WTC11 (cell line): ENCODE measurements at regions not wholly inside any gene's neighbourhood (a gene's known extent, or its start where the extent isn't known, plus 50 kb on each side); places are given as distances from the start of the nearest gene placed in this dataset.

Experiments used
- ATAC-seq: fragments of 200-7000 bp; cut with Tn5 transposase; 2 replicates; pipeline ENCODE4 v1.10.0; 2021; ENCODE audit warnings: mild to moderate bottlenecking, moderate library complexity
- CTCF ChIA-PET: fragments of 300-600 bp; sonication (Branson Sonifier 250); formaldehyde crosslinking; loops from one replicate; lab custom pipeline; 2021; ENCODE audit warnings: antibody characterized with exemption; lab: Charles Lee
- POLR2A ChIA-PET: fragments of 350-600 bp; sonication (Branson Sonifier 250); formaldehyde crosslinking; loops from one replicate; lab custom pipeline; 2021; ENCODE audit warnings: antibody characterized with exemption; lab: Charles Lee
- DNase-seq: peaks from one replicate; pipeline ENCODE4 v3.0.0; 2021; ENCODE audit warnings: low spot score
- H3K27ac Mint-ChIP-seq: 2 replicates; pipeline ENCODE4 v1.8.0; 2021; ENCODE audit warnings: mixed read lengths
- H3K27me3 Mint-ChIP-seq: 2 replicates; pipeline ENCODE4 v1.8.0; 2021; ENCODE audit warnings: low read depth, mild to moderate bottlenecking, moderate library complexity, mixed read lengths
- H3K36me3 Mint-ChIP-seq: 2 replicates; pipeline ENCODE4 v1.8.0; 2021; ENCODE audit warnings: mixed read lengths
- H3K4me1 Mint-ChIP-seq: 2 replicates; pipeline ENCODE4 v1.8.0; 2022; ENCODE audit warnings: mixed read lengths
- H3K4me3 Mint-ChIP-seq: 2 replicates; pipeline ENCODE4 v1.8.0; 2021; ENCODE audit warnings: mild to moderate bottlenecking, moderate library complexity, mixed read lengths
- H3K9me3 Mint-ChIP-seq: 2 replicates; pipeline ENCODE4 v1.8.0; 2021; ENCODE audit warnings: mixed read lengths
- AFF4 ChIP-seq: sonication (generic); formaldehyde crosslinking; IDR thresholded peaks from 2 replicates; pipeline ENCODE4 v1.8.1; 2023; ENCODE audit warnings: mild to moderate bottlenecking, missing genetic modification reagents, borderline replicate concordance
- ATF6 ChIP-seq: sonication (generic); formaldehyde crosslinking; IDR thresholded peaks from 2 replicates; pipeline ENCODE4 v1.8.1; 2023; ENCODE audit warnings: mild to moderate bottlenecking, missing genetic modification reagents
- CREB1 ChIP-seq: sonication (generic); formaldehyde crosslinking; IDR thresholded peaks from 2 replicates; pipeline ENCODE4 v1.8.0; 2023; ENCODE audit warnings: mild to moderate bottlenecking, missing genetic modification reagents
- E2F1 ChIP-seq: sonication (generic); formaldehyde crosslinking; IDR thresholded peaks from 2 replicates; pipeline ENCODE4 v1.8.0; 2022; ENCODE audit warnings: mild to moderate bottlenecking, missing genetic modification reagents
- E2F4 ChIP-seq: sonication (generic); formaldehyde crosslinking; IDR thresholded peaks from 2 replicates; pipeline ENCODE4 v1.8.1; 2022; ENCODE audit warnings: low read depth, mild to moderate bottlenecking, moderate library complexity, missing genetic modification reagents, borderline replicate concordance
- FOXJ3 ChIP-seq: sonication (generic); formaldehyde crosslinking; IDR thresholded peaks from 2 replicates; pipeline ENCODE4 v1.9.0; 2021; ENCODE audit warnings: missing genetic modification reagents, mild to moderate bottlenecking, borderline replicate concordance
- NFE2L1 ChIP-seq: sonication (generic); formaldehyde crosslinking; IDR thresholded peaks from 2 replicates; pipeline ENCODE4 v1.8.1; 2023; ENCODE audit warnings: missing genetic modification reagents
- NR2C2 ChIP-seq: sonication (generic); formaldehyde crosslinking; IDR thresholded peaks from 2 replicates; pipeline ENCODE4 v1.8.0; 2022; ENCODE audit warnings: mild to moderate bottlenecking, missing genetic modification reagents
- NR3C1 ChIP-seq: sonication (generic); formaldehyde crosslinking; conservative IDR thresholded peaks from 2 replicates; pipeline ENCODE4 v1.8.1; 2023; ENCODE audit warnings: low read depth, mild to moderate bottlenecking, missing genetic modification reagents
- PRRX2 ChIP-seq: fragments of 250-450 bp; sonication (Bioruptor Pico); IDR thresholded peaks from 2 replicates; pipeline ENCODE4 v1.8.0; 2021; ENCODE audit warnings: mild to moderate bottlenecking
- SMAD3 ChIP-seq: sonication (generic); formaldehyde crosslinking; IDR thresholded peaks from 2 replicates; pipeline ENCODE4 v1.8.0; 2022; ENCODE audit warnings: missing genetic modification reagents, mild to moderate bottlenecking, borderline replicate concordance
- SP1 ChIP-seq: sonication (generic); formaldehyde crosslinking; conservative IDR thresholded peaks from 2 replicates; pipeline ENCODE4 v1.8.1; 2022; ENCODE audit warnings: missing genetic modification reagents
- USF2 ChIP-seq: sonication (generic); formaldehyde crosslinking; IDR thresholded peaks from 2 replicates; pipeline ENCODE4 v1.8.1; 2023; ENCODE audit warnings: mild to moderate bottlenecking, missing genetic modification reagents, moderate library complexity
- ZMAT4 ChIP-seq: fragments of 250-450 bp; sonication (Bioruptor Pico); IDR thresholded peaks from 2 replicates; pipeline ENCODE4 v1.9.0; 2021; ENCODE audit warnings: mild to moderate bottlenecking
- ZNF219 ChIP-seq: sonication (generic); formaldehyde crosslinking; IDR thresholded peaks from 2 replicates; pipeline ENCODE4 v1.8.0; 2023; ENCODE audit warnings: missing genetic modification reagents, mild to moderate bottlenecking, borderline replicate concordance
- ZNF317 ChIP-seq: sonication (generic); formaldehyde crosslinking; IDR thresholded peaks from 2 replicates; pipeline ENCODE4 v1.8.1; 2023; ENCODE audit warnings: low read depth, mild to moderate bottlenecking, moderate library complexity, missing genetic modification reagents, borderline replicate concordance
- ZNF671 ChIP-seq: fragments of 250-450 bp; sonication (Bioruptor Pico); IDR thresholded peaks from 2 replicates; pipeline ENCODE4 v1.8.0; 2021; ENCODE audit warnings: mild to moderate bottlenecking

- TF ChIP-seq USF2 (CRISPR knock-in tag), result no peak
- TF ChIP-seq E2F4 (CRISPR knock-in tag), result no peak
These were observed 103.4 kb upstream of the ESRRG start (continued) for GRCh38 chr1:216826646-216827045.

- ATAC-seq (no peak), DNase-seq (no peak)
- H3K9me3 Mint-ChIP-seq, result no peaks in the 10 kb centered on the region
- H3K4me3 Mint-ChIP-seq, result no peak overlapping the region
- peaks cover 48% of the 10 kb centered on the region for H3K4me1 Mint-ChIP-seq
- H3K27me3 Mint-ChIP-seq, result peaks cover 5% of the 10 kb centered on the region
- CTCF ChIA-PET, result no interaction called here
- H3K36me3 Mint-ChIP-seq, result no peaks in the 10 kb centered on the region
- POLR2A ChIA-PET, result no interaction called here
- no peak for TF ChIP-seq ZNF671 (CRISPR knock-in tag)
- no peak for TF ChIP-seq AFF4
- TF ChIP-seq, all 79 proteins: peak for 0
- H3K27ac Mint-ChIP-seq, result no peak overlapping the region
These were observed 103.0 kb upstream of the ESRRG start for GRCh38 chr1:216826214-216826613.

- Mint-ChIP-seq H3K27ac (no peak overlapping the region), H3K36me3 (no peaks in the 10 kb centered on the region), H3K4me3 (no peak overlapping the region), H3K9me3 (no peaks in the 10 kb centered on the region), H3K4me1 (peaks cover 46% of the 10 kb centered on the region), H3K27me3 (peaks cover 5% of the 10 kb centered on the region)
- no peak for DNase-seq
- TF ChIP-seq USF2 (CRISPR knock-in tag) (0 out of 2 replicates have a peak, but pooled peaks have one; percentile 31), SMAD3 (CRISPR knock-in tag) (no peak)
- CTCF ChIA-PET, result no interaction called here
- POLR2A ChIA-PET, result no interaction called here
- ATAC-seq, result no peak
These were observed 102.3 kb upstream of the ESRRG start for GRCh38 chr1:216825557-216825956.

- Mint-ChIP-seq H3K27ac (no peak overlapping the region), H3K4me1 (peaks cover 47% of the 10 kb centered on the region), H3K9me3 (no peaks in the 10 kb centered on the region)
- TF ChIP-seq ATF6 (CRISPR knock-in tag), result no peak
- TF ChIP-seq ZNF219, result no peak
- no peak for TF ChIP-seq NFE2L1
- no peak for TF ChIP-seq E2F1 (CRISPR knock-in tag)
- no peak for TF ChIP-seq ZNF317 (CRISPR knock-in tag)
- no peak for TF ChIP-seq NR3C1 (CRISPR knock-in tag)
- no peak for TF ChIP-seq PRRX2 (CRISPR knock-in tag)
- no peak for TF ChIP-seq ZMAT4 (CRISPR knock-in tag)
- no peak for TF ChIP-seq FOXJ3 (CRISPR knock-in tag)
- no peak for TF ChIP-seq CREB1
- TF ChIP-seq NR2C2 (CRISPR knock-in tag), result no peak
- TF ChIP-seq SP1 (CRISPR knock-in tag), result no peak
- TF ChIP-seq, all 79 proteins: peak for 0
- ATAC-seq (no peak), DNase-seq (no peak)
- ChIA-PET CTCF (no interaction called here), POLR2A (no interaction called here)
- Mint-ChIP-seq H3K36me3 (no peaks in the 10 kb centered on the region), H3K4me3 (no peak overlapping the region), H3K27me3 (peaks cover 5% of the 10 kb centered on the region; the same call in 1 of the 2 replicates)
These were observed 101.3 kb upstream of the ESRRG start for GRCh38 chr1:216824511-216824910.
